Osteoblast (primary cell): ENCODE measurements at regions not wholly inside any gene's neighbourhood (a gene's known extent, or its start where the extent isn't known, plus 50 kb on each side); places are given as distances from the start of the nearest gene placed in this dataset.

Experiments
- DNase-seq: peaks from one replicate; pipeline ENCODE4 v3.0.0; 2011; ENCODE audit warnings: low spot score, mixed read lengths; ENCODE audit not compliant: insufficient read length; ENCODE audit errors: missing footprints
- H2AFZ ChIP-seq: 2 replicates; pipeline ENCODE4 v1.6.0; 2011; ENCODE audit warnings: mild to moderate bottlenecking, low read length
- H3K27ac ChIP-seq: 2 replicates; pipeline ENCODE4 v1.5.1; 2011; ENCODE audit warnings: mild to moderate bottlenecking, low read depth, low read length, moderate library complexity
- H3K27me3 ChIP-seq: 2 replicates; pipeline ENCODE4 v1.6.0; 2012; ENCODE audit warnings: mild to moderate bottlenecking, control low read depth, inconsistent platforms, low read length, moderate library complexity; ENCODE audit not compliant: insufficient read depth
- H3K36me3 ChIP-seq: 2 replicates; pipeline ENCODE4 v1.5.1; 2011; ENCODE audit warnings: mild to moderate bottlenecking, low read length, control low read depth, moderate library complexity; ENCODE audit not compliant: insufficient read depth
- H3K4me1 ChIP-seq: 2 replicates; pipeline ENCODE4 v1.5.1; 2011; ENCODE audit warnings: mild to moderate bottlenecking, low read length, control low read depth, moderate library complexity; ENCODE audit not compliant: insufficient read depth
- H3K4me2 ChIP-seq: 2 replicates; pipeline ENCODE4 v1.6.0; 2011; ENCODE audit warnings: mild to moderate bottlenecking, low read length; ENCODE audit not compliant: insufficient read depth
- H3K4me3 ChIP-seq: fragments of 200-600 bp; sonication (generic); 3 replicates; pipeline ENCODE4 v1.5.1; 2012; ENCODE audit warnings: mild to moderate bottlenecking, low read length, inconsistent platforms; ENCODE audit not compliant: insufficient read depth
- H3K79me2 ChIP-seq: 2 replicates; pipeline ENCODE4 v1.6.0; 2012; ENCODE audit warnings: mild to moderate bottlenecking, low read length, control low read depth, inconsistent platforms; ENCODE audit not compliant: insufficient read depth
- H3K9me3 ChIP-seq: 2 replicates; pipeline ENCODE4 v1.5.1; 2011; ENCODE audit warnings: low read depth, low read length, control low read depth
- H4K20me1 ChIP-seq: 2 replicates; pipeline ENCODE4 v1.6.0; 2012; ENCODE audit warnings: mild to moderate bottlenecking, low read length, control low read depth; ENCODE audit not compliant: insufficient read depth
- CTCF ChIP-seq: IDR thresholded peaks from 2 replicates; pipeline ENCODE4 v1.5.1; 2011; ENCODE audit warnings: mild to moderate bottlenecking, low read depth, low read length, moderate library complexity; ENCODE audit errors: extremely low read depth

GRCh38 chr13:58906329-58907007 is 1257.3 kb downstream of the DIAPH3 start:
- no peaks in the 10 kb centered on the region for H3K27me3 ChIP-seq

GRCh38 chr13:58907347-58907746 is 1256.4 kb downstream of the DIAPH3 start:
- DNase-seq = no peak
- Histone ChIP-seq H3K9me3 (no peaks in the 10 kb centered on the region), H4K20me1 (no peaks in the 10 kb centered on the region), H3K79me2 (no peaks in the 10 kb centered on the region), H3K27ac (no peak overlapping the region), H2AFZ (no peak overlapping the region), H3K4me3 (no peak overlapping the region), H3K4me2 (no peak overlapping the region), H3K4me1 (no peaks in the 10 kb centered on the region), H3K36me3 (no peaks in the 10 kb centered on the region), H3K27me3 (no peaks in the 10 kb centered on the region)
- TF ChIP-seq CTCF = no peak

More at GRCh38 chr13:58906329-58907007, 1257.3 kb downstream of the DIAPH3 start:
- Histone ChIP-seq H3K4me2 (no peak overlapping the region), H3K9me3 (no peaks in the 10 kb centered on the region), H2AFZ (no peak overlapping the region), H4K20me1 (no peaks in the 10 kb centered on the region), H3K4me1 (no peaks in the 10 kb centered on the region), H3K79me2 (no peaks in the 10 kb centered on the region), H3K27ac (no peak overlapping the region), H3K4me3 (no peak overlapping the region), H3K36me3 (no peaks in the 10 kb centered on the region)
- DNase-seq = no peak
- TF ChIP-seq CTCF = no peak

GRCh38 chr13:58908019-58908679 is 1255.6 kb downstream of the DIAPH3 start:
- Histone ChIP-seq H3K4me1 (no peaks in the 10 kb centered on the region), H3K27ac (no peak overlapping the region), H3K9me3 (no peaks in the 10 kb centered on the region)

More at GRCh38 chr13:58908019-58908679, 1255.6 kb downstream of the DIAPH3 start:
- Histone ChIP-seq H2AFZ (no peak overlapping the region), H3K36me3 (no peaks in the 10 kb centered on the region), H3K4me3 (no peak overlapping the region), H3K27me3 (no peaks in the 10 kb centered on the region), H3K4me2 (no peak overlapping the region), H4K20me1 (no peaks in the 10 kb centered on the region), H3K79me2 (no peaks in the 10 kb centered on the region)
- TF ChIP-seq CTCF = no peak
- no peak for DNase-seq
